GM23338 (cell line): ENCODE measurements at regions not wholly inside any gene's neighbourhood (a gene's known extent, or its start where the extent isn't known, plus 50 kb on each side); places are given as distances from the start of the nearest gene placed in this dataset.

ENCODE experiments used
- CREB1 ChIP-seq: fragments of 250-450 bp; sonication (Bioruptor Pico); IDR thresholded peaks from 2 replicates; pipeline ENCODE4 v1.5.0; 2020; ENCODE audit warnings: low read depth, mild to moderate bottlenecking, moderate library complexity
- EZH2 ChIP-seq: fragments of 200-600 bp; sonication (generic); IDR thresholded peaks from one replicate; pipeline ENCODE4 v1.8.0; 2017; ENCODE audit warnings: antibody characterized with exemption, mild to moderate bottlenecking, low read depth; ENCODE audit not compliant: unreplicated experiment
- EZH2phosphoT487 ChIP-seq: fragments of 200-600 bp; sonication (generic); IDR thresholded peaks from one replicate; pipeline ENCODE4 v1.8.1; 2018; ENCODE audit warnings: antibody characterized with exemption; ENCODE audit not compliant: unreplicated experiment
- STAT1 ChIP-seq: IDR thresholded peaks from one replicate; pipeline ENCODE4 v1.6.1; 2016; ENCODE audit warnings: antibody characterized with exemption; ENCODE audit not compliant: unreplicated experiment
- ZNF114 ChIP-seq: fragments of 250-450 bp; sonication (Bioruptor Pico); IDR thresholded peaks from 2 replicates; pipeline ENCODE4 v1.5.0; 2020; ENCODE audit warnings: mild to moderate bottlenecking, moderate library complexity
- TF ChIP-seq, protein P1 (sequence below), 2 experiments: fragments of 200-600 bp in 1 of 2; sonication (generic) in 1 of 2; conservative IDR thresholded peaks; 2 replicates each; pipeline versions ENCODE4 v1.5.1 to v1.6.1; 2016 to 2017; ENCODE audit warnings: antibody characterized with exemption in 2 of 2, low read depth in 2 of 2, mild to moderate bottlenecking in 2 of 2, moderate library complexity in 1 of 2
- TF ChIP-seq, protein P2 (sequence below): IDR thresholded peaks from 2 replicates; pipeline ENCODE4 v1.6.1; 2016; ENCODE audit warnings: antibody characterized with exemption

DNA sequence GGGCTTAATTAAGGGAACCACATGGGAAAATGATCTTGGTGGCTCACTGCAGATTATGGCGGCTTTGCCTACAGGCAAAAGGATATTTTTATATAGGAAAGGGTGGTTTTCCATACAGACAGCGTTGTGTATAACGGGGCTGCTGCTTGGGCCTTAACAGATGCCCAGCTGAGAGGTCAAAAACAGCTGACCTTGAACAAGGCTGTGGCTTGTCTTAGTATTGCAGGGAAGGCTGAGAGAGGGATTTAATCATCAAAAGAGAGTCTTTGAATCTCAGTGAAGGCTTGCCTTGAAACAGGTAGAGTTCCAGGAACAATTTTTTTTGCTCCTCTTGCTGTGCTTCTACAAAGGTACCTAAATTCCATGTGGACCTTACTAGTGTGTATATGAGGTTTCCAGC, 301.6 kb upstream of the C11orf87 start:
- TF ChIP-seq EZH2 (no peak), ZNF114 (CRISPR knock-in tag) (no peak), CREB1 (CRISPR knock-in tag) (no peak), EZH2phosphoT487 (no peak), STAT1 (no peak)
- TF ChIP-seq, protein P1, sequence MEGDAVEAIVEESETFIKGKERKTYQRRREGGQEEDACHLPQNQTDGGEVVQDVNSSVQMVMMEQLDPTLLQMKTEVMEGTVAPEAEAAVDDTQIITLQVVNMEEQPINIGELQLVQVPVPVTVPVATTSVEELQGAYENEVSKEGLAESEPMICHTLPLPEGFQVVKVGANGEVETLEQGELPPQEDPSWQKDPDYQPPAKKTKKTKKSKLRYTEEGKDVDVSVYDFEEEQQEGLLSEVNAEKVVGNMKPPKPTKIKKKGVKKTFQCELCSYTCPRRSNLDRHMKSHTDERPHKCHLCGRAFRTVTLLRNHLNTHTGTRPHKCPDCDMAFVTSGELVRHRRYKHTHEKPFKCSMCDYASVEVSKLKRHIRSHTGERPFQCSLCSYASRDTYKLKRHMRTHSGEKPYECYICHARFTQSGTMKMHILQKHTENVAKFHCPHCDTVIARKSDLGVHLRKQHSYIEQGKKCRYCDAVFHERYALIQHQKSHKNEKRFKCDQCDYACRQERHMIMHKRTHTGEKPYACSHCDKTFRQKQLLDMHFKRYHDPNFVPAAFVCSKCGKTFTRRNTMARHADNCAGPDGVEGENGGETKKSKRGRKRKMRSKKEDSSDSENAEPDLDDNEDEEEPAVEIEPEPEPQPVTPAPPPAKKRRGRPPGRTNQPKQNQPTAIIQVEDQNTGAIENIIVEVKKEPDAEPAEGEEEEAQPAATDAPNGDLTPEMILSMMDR (conservative IDR thresholded peaks at IDR 0.05; ENCODE audit: low read depth in 2 of 2): no peak
- TF ChIP-seq, protein P2, sequence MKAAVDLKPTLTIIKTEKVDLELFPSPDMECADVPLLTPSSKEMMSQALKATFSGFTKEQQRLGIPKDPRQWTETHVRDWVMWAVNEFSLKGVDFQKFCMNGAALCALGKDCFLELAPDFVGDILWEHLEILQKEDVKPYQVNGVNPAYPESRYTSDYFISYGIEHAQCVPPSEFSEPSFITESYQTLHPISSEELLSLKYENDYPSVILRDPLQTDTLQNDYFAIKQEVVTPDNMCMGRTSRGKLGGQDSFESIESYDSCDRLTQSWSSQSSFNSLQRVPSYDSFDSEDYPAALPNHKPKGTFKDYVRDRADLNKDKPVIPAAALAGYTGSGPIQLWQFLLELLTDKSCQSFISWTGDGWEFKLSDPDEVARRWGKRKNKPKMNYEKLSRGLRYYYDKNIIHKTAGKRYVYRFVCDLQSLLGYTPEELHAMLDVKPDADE: no peak
